IPS-11a (cell line): ENCODE measurements at regions not wholly inside any gene's neighbourhood (a gene's known extent, or its start where the extent isn't known, plus 50 kb on each side); places are given as distances from the start of the nearest gene placed in this dataset.

Experiments
- H3K4me3 ChIP-seq: one replicate; pipeline ENCODE4 v1.5.1; 2013; ENCODE audit warnings: low read depth, low read length, control low read depth

GRCh38 chr7:22589641-22590201 is 89.7 kb upstream of the STEAP1B start:
- H3K4me3 ChIP-seq, result no peak overlapping the region

DNA sequence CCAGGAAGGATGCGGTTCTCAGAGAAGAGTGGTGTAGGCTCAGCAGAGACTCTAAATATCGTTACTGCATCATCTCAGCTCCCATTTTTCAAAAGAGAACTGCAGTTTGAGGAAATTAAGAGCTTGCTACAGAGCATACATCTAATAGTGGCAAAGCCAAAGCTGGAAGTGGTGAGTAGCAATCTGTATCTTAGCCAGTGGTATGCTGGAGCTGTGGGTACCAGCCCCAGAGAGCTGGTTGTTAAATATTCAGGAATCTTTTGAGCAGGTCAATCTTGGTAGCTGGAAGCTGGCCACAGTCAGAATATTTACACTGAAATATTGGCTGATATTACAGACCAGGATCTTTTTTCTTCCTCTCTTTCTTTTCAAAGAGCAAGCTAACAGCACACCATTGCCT is 88.4 kb upstream of the STEAP1B start:
- H3K4me3 ChIP-seq, result no peak overlapping the region

- H3K4me3 ChIP-seq, result no peak overlapping the region
These were observed 87.3 kb upstream of the STEAP1B start for GRCh38 chr7:22587322-22587721.

DNA sequence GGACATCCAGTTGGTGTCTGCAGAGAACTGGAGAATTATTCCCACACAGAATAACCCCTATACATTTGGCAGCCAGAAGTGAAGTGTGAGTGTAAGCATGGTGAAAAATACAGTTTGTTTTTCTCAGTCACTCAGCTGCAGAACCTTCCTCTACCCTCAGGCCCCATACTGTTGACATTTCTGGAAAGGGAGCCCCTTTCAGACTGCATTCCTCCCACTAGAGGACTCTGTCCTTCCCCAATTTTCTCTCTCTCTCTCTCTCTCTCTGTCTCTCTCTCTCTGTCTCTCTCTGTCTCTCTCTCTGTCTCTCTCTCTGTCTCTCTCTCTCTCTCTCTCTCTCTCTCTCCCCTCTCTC is 86.8 kb upstream of the STEAP1B start:
- H3K4me3 ChIP-seq, result no peak overlapping the region

GRCh38 chr7:22586101-22586785 is 86.3 kb upstream of the STEAP1B start:
- no peak overlapping the region for H3K4me3 ChIP-seq

GRCh38 chr7:22584179-22584578 is 84.2 kb upstream of the STEAP1B start:
- H3K4me3 ChIP-seq, result no peak overlapping the region

GRCh38 chr7:22582863-22583622 is 83.1 kb upstream of the STEAP1B start:
- no peak overlapping the region for H3K4me3 ChIP-seq

- no peak overlapping the region for H3K4me3 ChIP-seq
These were observed 81.1 kb upstream of the STEAP1B start for GRCh38 chr7:22581099-22581498.

DNA sequence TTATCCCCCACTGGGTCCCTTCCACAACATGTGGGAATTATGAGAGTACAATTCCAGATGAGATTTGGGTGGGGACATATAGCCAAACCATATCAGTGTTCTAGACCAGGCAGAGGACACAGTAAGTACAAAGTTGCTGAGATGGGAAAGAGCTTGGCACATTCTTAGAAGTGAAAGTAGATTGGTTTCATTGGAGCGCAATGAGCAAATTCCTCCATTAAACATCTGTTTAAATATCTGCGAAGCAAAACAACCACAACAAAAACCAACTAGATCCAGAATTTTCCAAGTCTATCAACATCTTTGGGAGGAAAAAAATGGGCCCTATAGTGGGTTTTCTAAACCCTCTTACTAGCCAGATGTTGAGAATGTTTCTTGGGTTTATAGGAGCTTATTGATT is 80.0 kb upstream of the STEAP1B start:
- no peak overlapping the region for H3K4me3 ChIP-seq

DNA sequence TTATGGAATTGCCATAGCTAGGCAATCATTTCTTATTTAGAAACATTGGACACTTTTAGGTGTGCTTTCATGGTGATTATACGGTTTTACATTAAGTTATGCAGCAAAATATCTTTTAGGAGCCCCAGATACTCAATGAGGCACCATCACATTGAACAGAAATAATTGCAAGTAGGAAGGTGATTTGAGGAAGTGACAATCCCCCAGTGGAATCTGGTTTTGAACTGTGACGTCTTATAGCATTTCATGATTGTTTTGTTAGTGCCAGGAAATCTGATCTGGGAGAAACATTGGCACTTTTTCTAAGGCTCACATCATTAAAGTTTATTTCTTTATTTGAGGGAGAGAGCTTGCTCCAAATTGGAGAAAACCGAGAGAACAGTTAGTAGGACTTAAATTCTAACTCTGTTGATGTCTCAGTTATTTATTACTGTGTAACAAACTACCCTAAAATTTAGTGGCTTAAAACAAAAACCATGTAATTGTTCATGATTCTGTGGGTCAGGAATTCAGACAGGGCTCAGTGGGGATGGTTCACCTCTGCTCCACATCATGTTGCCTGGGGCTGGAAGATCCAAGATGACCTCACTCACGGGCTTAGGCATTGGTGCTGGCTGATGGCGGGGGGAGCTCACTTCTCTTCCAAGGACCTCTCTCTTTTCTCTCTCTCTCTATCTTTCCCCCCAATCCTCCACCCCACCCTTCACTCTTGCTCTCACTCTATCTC is 78.2 kb upstream of the STEAP1B start:
- H3K4me3 ChIP-seq, result no peak overlapping the region

GRCh38 chr7:22577470-22578001 is 77.5 kb upstream of the STEAP1B start:
- H3K4me3 ChIP-seq, result no peak overlapping the region

- H3K4me3 ChIP-seq, result no peak overlapping the region
These were observed 76.9 kb upstream of the STEAP1B start for GRCh38 chr7:22576612-22577469.

- no peak overlapping the region for H3K4me3 ChIP-seq
These were observed 74.9 kb upstream of the STEAP1B start for GRCh38 chr7:22574754-22575520.

DNA sequence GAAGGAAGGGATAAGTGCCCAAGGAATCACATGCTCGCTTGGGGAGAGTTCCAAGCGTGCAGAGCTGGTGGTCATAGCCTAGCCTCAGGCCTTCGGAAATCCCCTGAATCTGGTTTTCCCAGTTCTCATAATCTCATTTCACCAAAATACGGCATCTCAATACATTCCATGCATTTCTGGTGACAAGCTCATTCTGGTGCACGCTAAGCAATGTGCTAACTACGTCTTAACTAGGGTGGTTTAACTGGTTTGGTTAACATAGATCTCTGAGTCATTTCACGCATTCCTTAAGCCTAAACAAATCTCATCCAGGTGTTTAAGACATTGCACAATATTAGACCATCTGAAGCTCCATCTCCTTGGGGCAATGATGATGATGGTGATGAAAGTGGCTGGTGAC is 72.9 kb upstream of the STEAP1B start:
- H3K4me3 ChIP-seq, result no peak overlapping the region

- no peak overlapping the region for H3K4me3 ChIP-seq
These were observed 72.3 kb upstream of the STEAP1B start for GRCh38 chr7:22572292-22572691.

DNA sequence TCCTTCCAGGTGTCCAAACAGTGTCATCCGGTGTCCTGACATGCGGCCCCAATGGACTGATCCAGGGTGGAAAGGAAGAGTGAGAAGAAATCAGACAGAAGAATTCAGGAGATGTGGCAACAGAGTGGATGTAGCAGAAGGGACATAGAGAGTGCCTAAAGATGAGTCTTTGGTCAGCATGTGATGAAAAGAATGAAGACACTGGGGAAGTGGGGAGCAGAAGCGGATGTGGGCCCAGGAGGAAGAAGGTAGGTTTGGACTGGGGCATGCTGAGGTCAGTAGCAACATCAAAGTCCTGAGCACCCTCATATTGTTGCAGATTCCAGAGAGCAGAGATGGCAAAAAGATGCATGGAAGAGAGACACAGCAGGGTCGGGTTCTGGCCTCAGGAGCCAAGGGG is 71.8 kb upstream of the STEAP1B start:
- no peak overlapping the region for H3K4me3 ChIP-seq

DNA sequence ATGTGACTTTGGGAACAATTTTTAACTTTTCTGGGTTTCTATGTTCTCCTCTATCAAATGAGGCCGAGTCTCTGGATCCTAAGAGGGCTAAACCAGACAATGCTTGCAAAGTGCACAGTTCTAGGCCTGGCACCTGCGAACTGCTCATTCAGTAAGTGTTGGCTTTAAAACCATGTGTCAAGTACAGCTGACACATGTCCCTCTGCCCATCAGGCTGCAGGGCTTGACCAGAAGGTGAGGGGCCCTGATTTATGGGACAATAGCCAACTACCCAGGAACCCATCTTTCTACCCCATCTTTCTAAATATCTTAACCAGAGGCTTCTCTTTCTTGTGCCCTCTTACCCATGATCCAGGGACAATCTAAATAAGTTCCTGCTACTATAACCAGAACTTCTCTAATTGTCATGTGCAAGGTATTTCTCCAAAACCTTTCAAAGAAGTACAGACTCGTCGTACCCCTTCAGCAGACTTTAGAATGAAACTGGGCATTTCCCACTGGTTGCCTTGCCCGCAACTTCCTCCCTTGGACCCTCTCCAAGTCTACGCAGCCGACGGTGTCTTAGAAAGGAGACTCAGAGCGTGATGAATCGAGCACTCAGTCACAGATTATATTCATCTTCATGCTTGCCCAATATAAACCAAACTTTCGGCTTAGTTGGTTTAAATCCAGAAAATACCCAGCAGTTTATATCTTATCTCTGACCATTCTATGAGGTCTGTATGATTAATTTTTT is 69.8 kb upstream of the STEAP1B start:
- no peak overlapping the region for H3K4me3 ChIP-seq

GRCh38 chr7:22566592-22566991 is 66.6 kb upstream of the STEAP1B start:
- no peak overlapping the region for H3K4me3 ChIP-seq

DNA sequence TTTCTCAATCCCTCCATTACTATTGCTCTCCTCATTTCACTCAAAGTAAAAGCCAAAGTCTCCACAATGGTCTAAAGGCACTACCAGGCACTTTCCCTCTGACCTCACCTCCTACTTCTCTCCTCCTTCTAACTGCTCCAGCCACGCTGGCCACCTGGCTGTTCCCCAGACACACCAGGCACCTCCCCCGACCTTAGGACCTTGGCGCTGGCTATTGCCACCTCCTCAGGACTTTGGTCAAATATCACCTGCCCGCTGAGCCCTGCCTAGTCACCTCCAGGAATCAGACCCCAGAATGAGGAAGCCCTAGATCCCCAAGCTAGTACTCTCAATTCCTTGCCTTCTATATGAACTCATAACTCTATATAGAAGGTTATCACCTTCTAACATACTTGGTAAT is 66.2 kb upstream of the STEAP1B start:
- no peak overlapping the region for H3K4me3 ChIP-seq
